ENCODE measurements at regions not wholly inside any gene's neighbourhood (a gene's known extent, or its start where the extent isn't known, plus 50 kb on each side); places are given as distances from the start of the nearest gene placed in this dataset.

- no peaks in the 10 kb centered on the region for H3K9me3 ChIP-seq (ENCODE audit: control insufficient read depth in 2 of 2, low read length in 2 of 2)
- H3K9ac ChIP-seq (ENCODE audit: low read depth in 1 of 2, low read length in 2 of 2), result no peak overlapping the region
- H3K27ac ChIP-seq (ENCODE audit: low read depth in 2 of 2, low read length in 2 of 2), result no peak overlapping the region
- H3K36me3 ChIP-seq (ENCODE audit: control insufficient read depth in 2 of 2, insufficient read depth in 2 of 2, low read length in 2 of 2), result no peaks in the 10 kb centered on the region
- no peaks in the 10 kb centered on the region for H3K27me3 ChIP-seq (ENCODE audit: control insufficient read depth in 2 of 2, insufficient read depth in 2 of 2, low read length in 2 of 2)
- H3K4me3 ChIP-seq (ENCODE audit: low read length in 2 of 2), result no peak overlapping the region
- no peaks in the 10 kb centered on the region for H3K4me1 ChIP-seq (ENCODE audit: control insufficient read depth in 2 of 2, insufficient read depth in 2 of 2, low read length in 2 of 2)
These were observed 51.7 kb upstream of the BCAR3 start for GRCh38 chr1:93733340-93733739.

- Histone ChIP-seq H3K27ac (ENCODE audit: low read depth in 2 of 2, low read length in 2 of 2) (no peak overlapping the region), H3K36me3 (ENCODE audit: control insufficient read depth in 2 of 2, insufficient read depth in 2 of 2, low read length in 2 of 2) (no peaks in the 10 kb centered on the region), H3K4me3 (ENCODE audit: low read length in 2 of 2) (no peak overlapping the region), H3K9ac (ENCODE audit: low read depth in 1 of 2, low read length in 2 of 2) (no peak overlapping the region), H3K4me1 (ENCODE audit: control insufficient read depth in 2 of 2, insufficient read depth in 2 of 2, low read length in 2 of 2) (no peaks in the 10 kb centered on the region), H3K9me3 (ENCODE audit: control insufficient read depth in 2 of 2, low read length in 2 of 2) (no peaks in the 10 kb centered on the region), H3K27me3 (ENCODE audit: control insufficient read depth in 2 of 2, insufficient read depth in 2 of 2, low read length in 2 of 2) (no peaks in the 10 kb centered on the region)
These were observed 50.9 kb upstream of the BCAR3 start for GRCh38 chr1:93732514-93732913.
